ENCODE measurements at regions not wholly inside any gene's neighbourhood (a gene's known extent, or its start where the extent isn't known, plus 50 kb on each side); places are given as distances from the start of the nearest gene placed in this dataset.

DNA sequence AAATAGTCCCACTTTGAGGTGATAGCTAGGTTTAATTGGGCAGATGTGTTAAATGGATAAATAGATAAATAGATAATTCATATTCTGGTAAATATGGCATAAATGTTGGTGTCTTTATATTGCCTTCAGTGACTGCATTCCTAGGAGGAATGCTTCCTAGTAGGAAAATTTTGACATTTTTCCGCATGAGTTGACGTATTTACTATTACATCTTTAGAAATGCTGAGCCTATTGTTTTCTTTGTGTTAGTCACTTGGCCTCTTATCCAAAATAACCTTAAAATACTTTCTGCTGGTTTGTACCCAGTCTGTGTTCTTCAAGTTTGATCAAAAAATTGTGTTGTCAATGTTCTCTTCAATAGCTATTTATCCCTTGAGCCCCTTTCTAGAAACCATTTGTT is 495.6 kb upstream of the ZEB2 start:
- TF ChIP-seq EZH2 (IDR thresholded peaks at IDR 0.05; ENCODE audit: low read depth): no peak
- TF ChIP-seq, protein P1, sequence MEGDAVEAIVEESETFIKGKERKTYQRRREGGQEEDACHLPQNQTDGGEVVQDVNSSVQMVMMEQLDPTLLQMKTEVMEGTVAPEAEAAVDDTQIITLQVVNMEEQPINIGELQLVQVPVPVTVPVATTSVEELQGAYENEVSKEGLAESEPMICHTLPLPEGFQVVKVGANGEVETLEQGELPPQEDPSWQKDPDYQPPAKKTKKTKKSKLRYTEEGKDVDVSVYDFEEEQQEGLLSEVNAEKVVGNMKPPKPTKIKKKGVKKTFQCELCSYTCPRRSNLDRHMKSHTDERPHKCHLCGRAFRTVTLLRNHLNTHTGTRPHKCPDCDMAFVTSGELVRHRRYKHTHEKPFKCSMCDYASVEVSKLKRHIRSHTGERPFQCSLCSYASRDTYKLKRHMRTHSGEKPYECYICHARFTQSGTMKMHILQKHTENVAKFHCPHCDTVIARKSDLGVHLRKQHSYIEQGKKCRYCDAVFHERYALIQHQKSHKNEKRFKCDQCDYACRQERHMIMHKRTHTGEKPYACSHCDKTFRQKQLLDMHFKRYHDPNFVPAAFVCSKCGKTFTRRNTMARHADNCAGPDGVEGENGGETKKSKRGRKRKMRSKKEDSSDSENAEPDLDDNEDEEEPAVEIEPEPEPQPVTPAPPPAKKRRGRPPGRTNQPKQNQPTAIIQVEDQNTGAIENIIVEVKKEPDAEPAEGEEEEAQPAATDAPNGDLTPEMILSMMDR (conservative IDR thresholded peaks at IDR 0.05): no peak
